ENCODE measurements at regions not wholly inside any gene's neighbourhood (a gene's known extent, or its start where the extent isn't known, plus 50 kb on each side); places are given as distances from the start of the nearest gene placed in this dataset.

DNA sequence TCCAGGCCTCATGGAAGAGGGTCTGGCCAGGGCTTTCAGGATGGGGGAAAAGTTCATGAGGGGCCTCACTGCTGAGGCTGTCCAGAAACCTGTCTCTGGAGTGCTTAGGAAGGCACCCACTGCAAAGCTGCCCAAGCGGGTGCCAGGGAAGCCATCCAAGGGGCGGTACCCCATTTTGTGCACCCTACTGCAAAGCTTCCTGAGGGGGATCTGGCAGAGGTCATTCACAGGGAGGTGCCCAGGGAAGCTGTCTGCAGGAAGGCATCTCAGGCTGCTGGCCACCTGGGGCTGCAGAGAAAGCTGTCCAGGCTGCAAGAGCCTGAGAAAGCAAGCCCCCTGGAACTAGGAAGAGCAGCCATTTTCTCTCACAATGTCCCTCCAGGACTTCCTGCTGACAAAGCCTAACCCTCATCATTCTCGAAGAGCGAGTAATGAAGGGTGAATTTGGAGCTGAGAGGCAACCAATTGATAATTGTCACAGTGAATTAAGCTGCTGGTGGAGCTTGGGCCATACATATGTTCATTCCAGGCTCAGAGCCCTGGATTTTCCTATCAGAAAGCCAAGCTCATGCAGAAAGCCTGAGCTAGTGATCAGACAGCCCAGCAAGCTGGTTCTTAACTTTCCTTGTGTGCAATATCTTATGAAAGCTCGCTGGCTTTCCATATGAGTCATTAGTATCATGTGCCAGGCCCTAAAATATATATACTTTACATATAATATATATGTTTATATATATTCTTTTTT, 62.2 kb upstream of the SLC22A16 start:
- TF ChIP-seq, protein P1, sequence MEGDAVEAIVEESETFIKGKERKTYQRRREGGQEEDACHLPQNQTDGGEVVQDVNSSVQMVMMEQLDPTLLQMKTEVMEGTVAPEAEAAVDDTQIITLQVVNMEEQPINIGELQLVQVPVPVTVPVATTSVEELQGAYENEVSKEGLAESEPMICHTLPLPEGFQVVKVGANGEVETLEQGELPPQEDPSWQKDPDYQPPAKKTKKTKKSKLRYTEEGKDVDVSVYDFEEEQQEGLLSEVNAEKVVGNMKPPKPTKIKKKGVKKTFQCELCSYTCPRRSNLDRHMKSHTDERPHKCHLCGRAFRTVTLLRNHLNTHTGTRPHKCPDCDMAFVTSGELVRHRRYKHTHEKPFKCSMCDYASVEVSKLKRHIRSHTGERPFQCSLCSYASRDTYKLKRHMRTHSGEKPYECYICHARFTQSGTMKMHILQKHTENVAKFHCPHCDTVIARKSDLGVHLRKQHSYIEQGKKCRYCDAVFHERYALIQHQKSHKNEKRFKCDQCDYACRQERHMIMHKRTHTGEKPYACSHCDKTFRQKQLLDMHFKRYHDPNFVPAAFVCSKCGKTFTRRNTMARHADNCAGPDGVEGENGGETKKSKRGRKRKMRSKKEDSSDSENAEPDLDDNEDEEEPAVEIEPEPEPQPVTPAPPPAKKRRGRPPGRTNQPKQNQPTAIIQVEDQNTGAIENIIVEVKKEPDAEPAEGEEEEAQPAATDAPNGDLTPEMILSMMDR (IDR thresholded peaks at IDR 0.05; ENCODE audit: borderline replicate concordance, control extremely low read depth, extremely low read depth, insufficient read depth, missing control alignments) = no peak
- no peak for DNase-seq (ENCODE audit: low spot score)
- in situ Hi-C loops (cut with MboI; ENCODE audit: low sequenced_read_pairs, unreplicated experiment) = loop anchor here (25.0 kb wide), 1 partner anchor 674 kb away; no protein-coding TSS in a partner anchor

DNA sequence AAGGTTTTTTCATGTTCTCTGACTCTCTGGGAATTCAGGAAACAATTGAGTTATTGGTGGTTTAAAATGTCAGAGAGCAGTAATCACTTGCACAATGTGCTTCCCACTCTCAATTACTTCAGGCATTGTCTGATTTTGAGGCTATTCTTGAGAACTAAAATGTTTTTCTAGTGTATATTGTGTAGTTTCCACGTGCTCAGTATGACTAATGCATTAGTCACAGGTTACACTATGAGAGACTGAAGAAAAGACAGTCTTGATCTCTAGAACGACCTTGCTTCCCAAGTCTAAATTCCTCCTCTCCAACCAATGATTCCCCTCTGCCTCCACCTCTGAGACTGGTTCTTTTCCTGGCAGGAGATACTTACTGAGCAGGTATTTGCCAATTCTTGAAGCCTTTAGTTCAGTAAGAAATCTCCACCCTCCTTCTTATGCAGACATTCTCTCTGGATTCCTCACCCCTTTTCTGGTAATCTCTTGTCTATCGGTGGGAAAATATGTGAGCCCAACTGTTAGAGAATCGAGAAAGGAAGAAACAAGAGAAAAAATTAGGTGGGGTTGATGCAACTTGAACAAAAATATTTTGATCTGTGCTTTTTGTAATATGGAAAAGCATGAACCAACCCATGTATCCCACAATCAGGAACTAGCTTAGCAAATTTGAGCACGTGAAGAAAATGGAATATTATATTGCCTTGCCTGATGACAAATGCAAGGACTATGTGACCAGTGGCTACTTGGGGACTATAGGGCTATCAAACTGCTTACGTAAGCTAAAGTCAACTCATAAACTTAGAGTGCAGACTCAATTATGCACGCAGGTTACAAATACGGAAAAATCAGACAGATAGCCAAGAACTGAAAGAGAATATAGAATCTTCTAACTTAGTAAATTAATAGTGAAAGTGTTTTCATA, 61.1 kb upstream of the SLC22A16 start:
- in situ Hi-C loops (cut with MboI; ENCODE audit: low sequenced_read_pairs, unreplicated experiment) = loop anchor here (25.0 kb wide), 1 partner anchor 675 kb away; no protein-coding TSS in a partner anchor

DNA sequence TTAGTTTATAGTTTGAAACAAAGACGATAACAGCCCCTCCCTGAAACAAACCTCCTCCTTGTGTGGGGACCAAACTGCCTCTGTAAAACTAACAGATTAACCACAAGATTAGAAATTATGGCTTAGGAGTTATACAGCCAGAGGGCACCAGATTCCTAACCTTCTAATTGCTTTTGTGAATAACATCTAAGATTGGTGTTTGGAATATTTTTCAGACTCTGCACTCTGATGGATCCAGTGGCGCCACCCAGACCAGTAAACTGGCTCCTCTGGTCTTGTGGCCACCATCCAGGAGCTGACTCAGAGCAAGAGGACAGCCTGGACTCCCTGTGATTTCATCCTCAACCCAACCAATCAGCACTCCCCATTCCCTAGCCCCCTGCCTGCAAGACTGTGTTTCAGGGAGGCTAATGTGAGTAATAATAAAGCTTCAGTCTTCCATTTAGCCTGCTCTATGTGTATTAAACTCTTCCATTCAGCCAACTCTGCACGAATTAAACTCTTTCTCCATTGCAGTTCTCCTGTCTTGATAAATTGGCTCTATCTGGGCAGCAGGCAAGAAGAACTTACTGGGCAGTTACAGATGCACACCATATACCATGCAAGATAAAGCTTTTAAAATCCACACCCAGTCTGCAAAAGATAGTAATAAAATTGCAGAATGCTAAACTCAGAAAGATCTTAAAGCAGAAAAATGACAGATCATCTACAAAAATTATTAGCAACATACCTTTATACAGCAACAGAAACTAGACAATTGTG, 58.5 kb upstream of the SLC22A16 start:
- in situ Hi-C loops (cut with MboI; ENCODE audit: low sequenced_read_pairs, unreplicated experiment) = loop anchor here (5.0 to 25.0 kb wide), 2 partner anchors 412 to 677 kb away; no protein-coding TSS in a partner anchor
- DNase-seq (ENCODE audit: low spot score) = no peak
- TF ChIP-seq, protein P1 (IDR thresholded peaks at IDR 0.05; ENCODE audit: borderline replicate concordance, control extremely low read depth, extremely low read depth, insufficient read depth, missing control alignments) = no peak

More for the DNA sequence above, 61.1 kb upstream of the SLC22A16 start:
- TF ChIP-seq, protein P1 (IDR thresholded peaks at IDR 0.05; ENCODE audit: borderline replicate concordance, control extremely low read depth, extremely low read depth, insufficient read depth, missing control alignments) = no peak
- DNase-seq (ENCODE audit: low spot score) = no peak

DNA sequence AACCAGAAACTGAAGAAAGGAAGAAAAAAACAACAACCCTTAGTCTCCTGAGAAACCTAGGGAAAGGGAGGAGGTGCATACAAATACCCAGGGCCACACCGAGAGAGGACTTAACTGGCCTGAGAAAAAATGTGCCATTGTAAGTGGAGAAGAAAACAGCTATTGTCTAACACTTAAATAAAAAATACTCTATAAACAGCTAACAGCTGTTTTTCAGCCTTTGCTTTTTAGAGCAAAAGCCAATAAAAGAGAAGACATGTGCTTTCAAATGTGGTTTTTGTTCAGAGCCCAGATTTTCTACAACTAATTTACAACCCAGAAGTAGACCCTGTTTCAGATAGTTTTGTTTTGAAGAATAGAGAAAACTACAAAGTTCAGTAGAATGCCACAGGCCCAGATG, 56.0 kb upstream of the SLC22A16 start:
- DNase-seq (ENCODE audit: low spot score) = no peak
- in situ Hi-C loops (cut with MboI; ENCODE audit: low sequenced_read_pairs, unreplicated experiment) = loop anchor here (5.0 to 25.0 kb wide), 2 partner anchors 415 to 680 kb away; no protein-coding TSS in a partner anchor
- TF ChIP-seq, protein P1 (IDR thresholded peaks at IDR 0.05; ENCODE audit: borderline replicate concordance, control extremely low read depth, extremely low read depth, insufficient read depth, missing control alignments) = no peak

DNA sequence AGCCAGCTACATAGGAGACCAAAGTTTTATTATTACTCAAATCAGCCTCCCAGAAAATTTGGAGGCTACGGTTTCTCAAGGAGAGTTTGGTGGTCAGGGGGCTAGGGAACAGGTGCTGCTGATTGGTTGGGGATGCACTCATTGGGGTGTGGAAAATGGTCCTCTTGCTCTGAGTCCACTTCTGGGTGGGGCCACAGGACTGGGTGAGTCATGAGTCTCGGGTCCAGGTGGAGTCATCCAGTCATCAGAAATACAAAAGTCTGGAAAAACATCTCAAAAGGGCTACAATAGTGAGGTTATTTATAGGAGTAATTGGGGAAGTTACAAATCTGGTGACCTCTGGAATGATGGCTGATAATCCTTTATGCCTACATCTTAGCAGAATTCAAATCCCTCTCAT, 54.3 kb upstream of the SLC22A16 start:
- TF ChIP-seq, protein P1 (IDR thresholded peaks at IDR 0.05; ENCODE audit: borderline replicate concordance, control extremely low read depth, extremely low read depth, insufficient read depth, missing control alignments) = no peak

More for the DNA sequence above, 54.3 kb upstream of the SLC22A16 start:
- in situ Hi-C loops (cut with MboI; ENCODE audit: low sequenced_read_pairs, unreplicated experiment) = loop anchor here (5.0 to 25.0 kb wide), 2 partner anchors 417 to 682 kb away; no protein-coding TSS in a partner anchor
- DNase-seq (ENCODE audit: low spot score) = no peak
